HG03442 (cell line): ENCODE measurements at regions not wholly inside any gene's neighbourhood (a gene's known extent, or its start where the extent isn't known, plus 50 kb on each side); places are given as distances from the start of the nearest gene placed in this dataset.

Experiments used
- ATAC-seq: cut with Tn5 transposase; IDR thresholded peaks from one replicate; pipeline ENCODE4 v1.9.1; 2021; ENCODE audit warnings: mild to moderate bottlenecking, moderate library complexity; ENCODE audit not compliant: unreplicated experiment

DNA sequence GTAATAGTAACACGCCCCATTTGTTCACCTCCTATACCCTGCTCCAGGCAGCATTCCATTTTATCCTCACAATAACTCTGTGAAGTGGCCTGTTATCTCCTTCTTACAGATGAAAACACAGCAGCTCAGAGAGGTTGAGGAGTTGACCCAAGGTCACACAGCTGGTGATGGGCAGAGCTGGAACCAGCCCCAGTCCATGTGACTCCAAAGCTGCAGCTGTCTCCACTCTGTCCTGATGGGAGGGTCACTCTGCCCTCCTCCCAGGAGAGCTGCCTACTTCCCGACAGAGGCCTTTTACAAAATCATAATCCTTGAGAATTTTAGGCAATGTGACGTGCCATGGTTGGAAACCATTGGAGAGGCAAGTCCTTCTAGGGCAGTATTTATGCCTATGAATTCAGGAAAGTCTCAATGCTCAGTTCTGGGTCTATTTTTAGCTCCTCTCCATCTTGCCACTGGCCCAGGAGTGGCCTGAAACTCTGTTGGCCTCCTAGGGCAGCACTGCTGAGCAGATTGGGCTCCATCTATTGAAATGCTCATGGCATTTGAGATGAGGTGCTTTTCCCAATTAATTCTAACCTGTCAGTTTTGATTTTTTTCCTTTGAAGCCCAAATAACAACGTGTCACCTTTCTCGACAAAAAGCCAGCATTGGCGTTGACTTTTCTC is 50.1 kb upstream of the KCNK12 start:
- ATAC-seq = no peak
